Gastroesophageal sphincter (tissue), 4 donors: ENCODE measurements at regions not wholly inside any gene's neighbourhood (a gene's known extent, or its start where the extent isn't known, plus 50 kb on each side); places are given as distances from the start of the nearest gene placed in this dataset.

Source experiments
- ATAC-seq: fragments of 150-250 bp; one replicate; pipeline ENCODE4 v1.9.1; 2016; ENCODE audit warnings: mild to moderate bottlenecking, moderate library complexity
- H3K27ac ChIP-seq, 4 donors: fragments of 200-600 bp; sonication (generic) in 3 of 4; 1 replicate in 3 of 4; 2 replicates in 1 of 4; pipeline ENCODE4 v1.5.1; 2016 to 2019
- H3K27me3 ChIP-seq: fragments of 200-600 bp; sonication (generic); one replicate; pipeline ENCODE4 v1.5.1; 2019
- H3K36me3 ChIP-seq, 2 donors: fragments of 200-600 bp; sonication (generic); one replicate each; pipeline ENCODE4 v1.5.1; 2019; ENCODE audit warnings: control low read depth in 1 of 2
- H3K4me1 ChIP-seq, 3 donors: fragments of 200-600 bp; sonication (generic); 1 replicate in 2 of 3; 2 replicates in 1 of 3; pipeline ENCODE4 v1.5.1; 2016 to 2019; ENCODE audit warnings: control low read depth in 2 of 3
- H3K4me3 ChIP-seq, 2 donors: fragments of 200-600 bp; sonication (generic); one replicate each; pipeline ENCODE4 v1.5.1; 2019; ENCODE audit warnings: mild to moderate bottlenecking in 1 of 2, moderate library complexity in 1 of 2
- H3K9me3 ChIP-seq, 3 donors: fragments of 200-600 bp; sonication (generic); one replicate each; pipeline ENCODE4 v1.5.1; 2017 to 2019; ENCODE audit warnings: control low read depth in 2 of 3
- CTCF ChIP-seq, 4 experiments: fragments of 200-600 bp in 2 of 4; fragments of 450-650 bp in 2 of 4; sonication (generic) in 1 of 4; IDR thresholded peaks; one replicate each; pipeline ENCODE4 v1.5.1; 2017 to 2019; ENCODE audit warnings: antibody characterized with exemption in 4 of 4, mild to moderate bottlenecking in 2 of 4, moderate library complexity in 2 of 4
- EP300 ChIP-seq: sonication (generic); formaldehyde crosslinking; IDR thresholded peaks from one replicate; pipeline ENCODE4 v1.6.1; 2017; ENCODE audit warnings: antibody characterized with exemption, mild to moderate bottlenecking
- POLR2A ChIP-seq, 2 donors: fragments of 450-650 bp; IDR thresholded peaks; one replicate each; pipeline ENCODE4 v1.6.1; 2017; ENCODE audit warnings: antibody characterized with exemption in 2 of 2, mild to moderate bottlenecking in 2 of 2, moderate library complexity in 1 of 2
- POLR2AphosphoS5 ChIP-seq: sonication (generic); formaldehyde crosslinking; IDR thresholded peaks from one replicate; pipeline ENCODE4 v1.6.1; 2017; ENCODE audit warnings: antibody characterized with exemption
- WGBS, 2 donors: methylation state at CpG; one replicate each; pipeline ENCODE4 v1.1.5; 2018; ENCODE audit warnings: low coverage in 1 of 2; 5-methylcytosine and 5-hydroxymethylcytosine counted together

DNA sequence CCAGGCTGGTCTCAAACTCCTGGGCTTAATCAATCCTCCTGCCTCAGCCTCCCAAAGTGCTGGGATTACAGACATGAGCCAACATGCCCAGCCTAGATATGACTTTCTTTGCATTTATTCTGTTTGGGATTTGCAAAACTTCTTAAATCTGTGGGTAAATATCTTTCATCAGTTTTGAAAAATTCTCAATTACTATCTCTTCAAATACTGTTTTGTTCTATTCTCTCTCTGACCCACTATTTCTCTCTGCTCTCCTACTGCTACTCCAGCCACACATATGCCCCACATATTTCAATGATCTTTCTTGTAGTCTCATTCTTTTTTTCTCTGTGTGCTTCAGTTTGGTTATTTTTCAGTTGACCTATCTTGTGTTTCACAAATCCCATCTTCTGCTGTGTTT lies 205.1 kb downstream of the CHIC2 start:
- Histone ChIP-seq H3K36me3 (no peaks in the 10 kb centered on the region), H3K4me3 (no peak overlapping the region), H3K27ac (no peak overlapping the region), H3K27me3 (no peaks in the 10 kb centered on the region), H3K9me3 (peaks cover 0 to 7% (median 0%) of the 10 kb centered on the region in 3 donors), H3K4me1 (no peaks in the 10 kb centered on the region)
- TF ChIP-seq CTCF (IDR thresholded peaks at IDR 0.05) (no peak), POLR2A (IDR thresholded peaks at IDR 0.05) (no peak), EP300 (no peak), POLR2AphosphoS5 (no peak)
- no peak for ATAC-seq

- H3K27ac ChIP-seq, result no peak overlapping the region
- H3K36me3 ChIP-seq, result no peaks in the 10 kb centered on the region
- no peak overlapping the region for H3K4me3 ChIP-seq
- WGBS, 2 donors, result 80% methylated on average over 1 of the region's 1 CpG; no CpG with 5 or more reads in 1 of the 2 donors
- no peaks in the 10 kb centered on the region for H3K4me1 ChIP-seq
- TF ChIP-seq POLR2AphosphoS5 (no peak), EP300 (no peak), POLR2A (IDR thresholded peaks at IDR 0.05) (no peak), CTCF (IDR thresholded peaks at IDR 0.05) (no peak)
- ATAC-seq, result no peak
- no peaks in the 10 kb centered on the region for H3K27me3 ChIP-seq
- H3K9me3 ChIP-seq, result peaks cover 0 to 7% (median 0%) of the 10 kb centered on the region in 3 donors
These were observed 205.7 kb downstream of the CHIC2 start for GRCh38 chr4:53858744-53859143.

DNA sequence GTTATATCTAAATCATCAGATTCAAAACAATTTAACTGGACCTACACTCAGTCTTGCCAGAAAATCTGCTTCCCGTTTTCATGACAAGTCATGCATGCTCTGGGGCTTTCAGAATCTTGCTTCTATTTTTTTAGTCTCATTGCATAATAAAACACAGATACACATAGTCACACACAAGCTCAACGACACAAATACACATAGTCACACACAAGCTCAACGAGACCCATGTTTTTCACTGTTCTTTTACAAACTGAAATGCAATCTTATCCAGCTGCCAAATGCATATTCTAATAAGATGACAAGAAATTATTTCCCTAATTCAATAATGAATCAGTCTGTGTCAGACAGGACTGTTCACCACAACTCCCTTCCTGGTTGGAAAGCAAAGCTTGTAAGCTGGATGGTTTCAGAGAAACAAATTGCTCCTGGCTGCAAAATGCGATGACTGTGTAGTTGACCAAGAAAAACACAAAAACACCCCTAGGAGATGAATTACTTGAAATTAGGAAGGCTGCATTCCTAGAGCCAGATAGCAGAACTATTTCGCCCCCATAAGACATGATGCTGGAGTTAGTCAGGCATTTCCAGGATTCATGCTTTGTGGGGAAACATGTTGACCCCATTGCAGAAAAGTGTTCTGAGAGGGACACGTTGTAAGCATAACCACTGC lies 208.7 kb downstream of the CHIC2 start:
- Histone ChIP-seq H3K4me1 (no peaks in the 10 kb centered on the region), H3K4me3 (no peak overlapping the region), H3K27me3 (no peaks in the 10 kb centered on the region), H3K9me3 (peaks cover 0 to 7% (median 0%) of the 10 kb centered on the region in 3 donors), H3K27ac (peak overlapping the region in 3 of 4 donors; percentile 25 to 63 (median 54)), H3K36me3 (no peaks in the 10 kb centered on the region)
- TF ChIP-seq CTCF (IDR thresholded peaks at IDR 0.05) (no peak), POLR2AphosphoS5 (peak; percentile 47)
- WGBS, 2 donors, result 45 to 57% methylated on average over 4 to 5 of the region's 6 CpGs
- peak; percentile 80 for ATAC-seq

GRCh38 chr4:53854991-53855568 lies 209.3 kb downstream of the CHIC2 start:
- Histone ChIP-seq H3K27ac (peak overlapping the region in 3 of 4 donors; percentile 18 to 52 (median 51)), H3K4me1 (no peaks in the 10 kb centered on the region), H3K36me3 (no peaks in the 10 kb centered on the region), H3K4me3 (no peak overlapping the region), H3K27me3 (no peaks in the 10 kb centered on the region), H3K9me3 (peaks cover 0 to 7% (median 0%) of the 10 kb centered on the region in 3 donors)
- TF ChIP-seq POLR2AphosphoS5 (peak; percentile 6), POLR2A (IDR thresholded peaks at IDR 0.05) (no peak)
- 58 to 72% methylated on average over 3 of the region's 3 CpGs for WGBS, 2 donors
- ATAC-seq, result peak; percentile 80

DNA sequence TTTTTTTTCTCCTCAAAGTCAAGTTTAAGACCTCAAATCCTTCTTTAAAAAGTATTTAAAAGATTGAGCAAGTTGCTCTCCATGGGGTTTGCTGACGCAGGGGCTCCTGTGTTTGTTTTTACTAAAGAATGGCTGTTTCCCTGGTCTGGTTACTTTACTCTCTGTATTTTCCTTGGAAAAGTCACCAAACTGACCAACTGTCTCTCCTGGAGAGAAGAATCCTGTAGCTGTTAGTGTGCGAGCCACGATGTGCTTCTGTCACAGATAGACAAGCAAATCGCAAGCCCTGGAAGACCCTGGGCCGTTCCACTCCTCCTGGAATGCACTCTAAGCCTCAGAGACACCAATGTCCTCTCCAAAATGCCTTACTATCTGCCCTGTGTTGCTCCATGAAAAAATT lies 212.1 kb downstream of the CHIC2 start:
- no peak overlapping the region for H3K4me3 ChIP-seq
- no peak overlapping the region for H3K27ac ChIP-seq
- TF ChIP-seq POLR2AphosphoS5 (no peak), CTCF (IDR thresholded peaks at IDR 0.05) (no peak), POLR2A (IDR thresholded peaks at IDR 0.05) (no peak), EP300 (no peak)
- no peaks in the 10 kb centered on the region for H3K4me1 ChIP-seq
- no peaks in the 10 kb centered on the region for H3K9me3 ChIP-seq
- H3K27me3 ChIP-seq, result no peaks in the 10 kb centered on the region
- WGBS, 2 donors, result 55 to 57% methylated on average over 5 of the region's 5 CpGs
- H3K36me3 ChIP-seq, result no peaks in the 10 kb centered on the region
- no peak for ATAC-seq
